WTC11 (cell line): ENCODE measurements at regions not wholly inside any gene's neighbourhood (a gene's known extent, or its start where the extent isn't known, plus 50 kb on each side); places are given as distances from the start of the nearest gene placed in this dataset.

ENCODE experiments used
- CTCF ChIP-seq: fragments of 200-600 bp; IDR thresholded peaks from 2 replicates; pipeline ENCODE4 v1.8.0; 2022; ENCODE audit warnings: antibody characterized with exemption
- E2F4 ChIP-seq: sonication (generic); formaldehyde crosslinking; IDR thresholded peaks from 2 replicates; pipeline ENCODE4 v1.8.1; 2022; ENCODE audit warnings: low read depth, mild to moderate bottlenecking, moderate library complexity, missing genetic modification reagents, borderline replicate concordance
- E2F5 ChIP-seq: sonication (generic); formaldehyde crosslinking; IDR thresholded peaks from 2 replicates; pipeline ENCODE4 v1.8.1; 2022; ENCODE audit warnings: mild to moderate bottlenecking, moderate library complexity, missing genetic modification reagents
- JUN ChIP-seq: sonication (generic); formaldehyde crosslinking; IDR thresholded peaks from 2 replicates; pipeline ENCODE4 v1.8.0; 2023; ENCODE audit warnings: mild to moderate bottlenecking, missing genetic modification reagents

- TF ChIP-seq CTCF (no peak), JUN (no peak), E2F4 (CRISPR knock-in tag) (no peak), E2F5 (CRISPR knock-in tag) (no peak)
These were observed 83.2 kb upstream of the OGFRL1 start for GRCh38 chr6:71205336-71205956.
